ENCODE measurements at regions not wholly inside any gene's neighbourhood (a gene's known extent, or its start where the extent isn't known, plus 50 kb on each side); places are given as distances from the start of the nearest gene placed in this dataset.
"Not testable (repeated sequence)": the region's sequence is repeated elsewhere in the genome, so short reads cannot be mapped to it uniquely, and the experiment has no call there.

GRCh38 chr3:839981-840380 lies 252.8 kb upstream of the CNTN6 start:
- no peak for DNase-seq

GRCh38 chr3:851098-851790 lies 241.6 kb upstream of the CNTN6 start:
- DNase-seq: no peak

GRCh38 chr3:852033-852432 lies 240.8 kb upstream of the CNTN6 start:
- no peak for DNase-seq

- DNase-seq: no peak
These were observed 239.3 kb upstream of the CNTN6 start for GRCh38 chr3:853489-853888.

GRCh38 chr3:859135-859534 lies 233.7 kb upstream of the CNTN6 start:
- DNase-seq: no peak

GRCh38 chr3:861721-862120 lies 231.1 kb upstream of the CNTN6 start:
- DNase-seq: no peak

GRCh38 chr3:869269-869668 lies 223.6 kb upstream of the CNTN6 start:
- no peak for DNase-seq

GRCh38 chr3:869734-870133 lies 223.1 kb upstream of the CNTN6 start:
- DNase-seq: no peak

GRCh38 chr3:871651-872050 lies 221.2 kb upstream of the CNTN6 start:
- DNase-seq: no peak

- no peak for DNase-seq
These were observed 215.8 kb upstream of the CNTN6 start for GRCh38 chr3:877001-877400.

- no peak for DNase-seq
These were observed 214.1 kb upstream of the CNTN6 start for GRCh38 chr3:878746-879145.

GRCh38 chr3:880371-880770 lies 212.5 kb upstream of the CNTN6 start:
- DNase-seq: no peak

GRCh38 chr3:882533-882932 lies 210.3 kb upstream of the CNTN6 start:
- no peak for DNase-seq

- no peak for DNase-seq
These were observed 190.7 kb upstream of the CNTN6 start for GRCh38 chr3:901953-902778.

- no peak for DNase-seq
These were observed 187.6 kb upstream of the CNTN6 start for GRCh38 chr3:905217-905616.

- no peak for DNase-seq
These were observed 186.1 kb upstream of the CNTN6 start for GRCh38 chr3:906739-907138.

GRCh38 chr3:908839-909238 lies 184.0 kb upstream of the CNTN6 start:
- no peak for DNase-seq

- not testable (repeated sequence) for DNase-seq
These were observed 180.1 kb upstream of the CNTN6 start for GRCh38 chr3:912717-913116.

- DNase-seq: no peak
These were observed 169.5 kb upstream of the CNTN6 start for GRCh38 chr3:923161-923910.

GRCh38 chr3:930866-931265 lies 162.0 kb upstream of the CNTN6 start:
- DNase-seq: no peak

- DNase-seq: no peak
These were observed 159.5 kb upstream of the CNTN6 start for GRCh38 chr3:933326-933725.

GRCh38 chr3:944786-945185 lies 148.0 kb upstream of the CNTN6 start:
- no peak for DNase-seq

GRCh38 chr3:945738-946137 lies 147.1 kb upstream of the CNTN6 start:
- no peak for DNase-seq

GRCh38 chr3:952906-953305 lies 139.9 kb upstream of the CNTN6 start:
- no peak for DNase-seq

All from activated CD8-positive, alpha-beta memory T cell treated with anti-CD3 and anti-CD28 coated beads, Interleukin-2, amount 50 U/mL, for 48 hours (primary cell).